GM10248 (cell line): ENCODE measurements at regions not wholly inside any gene's neighbourhood (a gene's known extent, or its start where the extent isn't known, plus 50 kb on each side); places are given as distances from the start of the nearest gene placed in this dataset.

Source experiments
- CTCF ChIA-PET: fragments of 300-600 bp; sonication (Branson Sonifier 250); formaldehyde crosslinking; extraction: SDS; loops from one replicate; lab custom pipeline; 2021; ENCODE audit warnings: antibody characterized with exemption; lab: Yijun Ruan, JAX
- POLR2A ChIA-PET: fragments of 350-650 bp; sonication (Branson Sonifier 250); formaldehyde crosslinking; extraction: SDS; loops from one replicate; lab custom pipeline; 2020; ENCODE audit warnings: antibody characterized with exemption; lab: Yijun Ruan, JAX
- DNase-seq: peaks from one replicate; pipeline ENCODE4 v3.0.0; 2012; ENCODE audit errors: extremely low spot score
- CTCF ChIP-seq: IDR thresholded peaks from 2 replicates; pipeline ENCODE4 v1.5.1; 2012; ENCODE audit warnings: mild to moderate bottlenecking, low read depth; ENCODE audit errors: extremely low read depth, missing control alignments, control extremely low read depth

- no peak for TF ChIP-seq CTCF
- DNase-seq: no peak
- CTCF ChIA-PET: no interaction called here
- POLR2A ChIA-PET: no interaction called here
Measured at GRCh38 chrX:118249146-118249545, 96.8 kb upstream of the WDR44 start.

GRCh38 chrX:118250445-118250844 is 95.5 kb upstream of the WDR44 start:
- POLR2A ChIA-PET: no interaction called here
- CTCF ChIA-PET: no interaction called here
- no peak for DNase-seq
- no peak for TF ChIP-seq CTCF

GRCh38 chrX:118251271-118251670 is 94.6 kb upstream of the WDR44 start:
- TF ChIP-seq CTCF: no peak
- CTCF ChIA-PET: no interaction called here
- DNase-seq: no peak
- POLR2A ChIA-PET: no interaction called here

GRCh38 chrX:118252967-118253366 is 92.9 kb upstream of the WDR44 start:
- ChIA-PET POLR2A (no interaction called here), CTCF (interaction anchor here (2.1 kb wide), 1 partner anchor 12 kb away, joined by 12 read pairs; no protein-coding TSS in a partner anchor)
- TF ChIP-seq CTCF: no peak
- no peak for DNase-seq

GRCh38 chrX:118254611-118255010 is 91.3 kb upstream of the WDR44 start:
- POLR2A ChIA-PET: no interaction called here
- DNase-seq: peak; percentile 40
- peak; percentile 45 for TF ChIP-seq CTCF
- CTCF ChIA-PET: interaction anchor here (0.9 to 2.1 kb wide), 8 partner anchors 9 to 272 kb away, joined by 3 to 12 read pairs (median 3); no protein-coding TSS in a partner anchor

- ChIA-PET POLR2A (no interaction called here), CTCF (interaction anchor here (1.2 kb wide), 2 partner anchors 16 to 31 kb away, joined by 3 read pairs; no protein-coding TSS in a partner anchor)
- DNase-seq: no peak
- TF ChIP-seq CTCF: no peak
Measured at GRCh38 chrX:118255921-118256320, 90.0 kb upstream of the WDR44 start.
